ENCODE measurements at regions not wholly inside any gene's neighbourhood (a gene's known extent, or its start where the extent isn't known, plus 50 kb on each side); places are given as distances from the start of the nearest gene placed in this dataset.

GRCh38 chr2:123840016-123840415 is 185.1 kb upstream of the CNTNAP5 start:
- Histone ChIP-seq H3K36me3 (ENCODE audit: insufficient read depth, low read length) (no peaks in the 10 kb centered on the region), H4K20me1 (ENCODE audit: insufficient read depth, low read length) (no peaks in the 10 kb centered on the region), H3K27ac (ENCODE audit: low read depth, low read length) (no peak overlapping the region), H3K27me3 (ENCODE audit: insufficient read depth, low read length) (no peaks in the 10 kb centered on the region), H3K4me2 (ENCODE audit: low read length) (no peak overlapping the region), H3K4me1 (ENCODE audit: insufficient read depth, low read length) (no peaks in the 10 kb centered on the region), H3K4me3 (ENCODE audit: insufficient read depth, low read depth, low read length) (no peak overlapping the region), H3K9me3 (ENCODE audit: insufficient read depth, low read depth, low read length) (peaks cover 12% of the 10 kb centered on the region), H3K9ac (ENCODE audit: low read length) (no peak overlapping the region), H2AFZ (ENCODE audit: low read depth, low read length) (no peak overlapping the region), H3K79me2 (ENCODE audit: insufficient read depth, low read length) (no peaks in the 10 kb centered on the region)
- DNase-seq (ENCODE audit: low read depth) (no peak), FAIRE-seq (no peak)
- H3K4me1 Mint-ChIP-seq (ENCODE audit: low read depth, unreplicated experiment): no peaks in the 10 kb centered on the region
- no peak overlapping the region for H3K27ac Mint-ChIP-seq (ENCODE audit: unreplicated experiment)
- no peak overlapping the region for H3K4me3 Mint-ChIP-seq (ENCODE audit: unreplicated experiment)
- TF ChIP-seq EZH2 (IDR thresholded peaks at IDR 0.05; ENCODE audit: insufficient read depth, low read length): no peak
- no peaks in the 10 kb centered on the region for H3K27me3 Mint-ChIP-seq (ENCODE audit: low read depth, unreplicated experiment)
- H3K36me3 Mint-ChIP-seq (ENCODE audit: low read depth, unreplicated experiment): no peaks in the 10 kb centered on the region
- peaks cover 7% of the 10 kb centered on the region for H3K9me3 Mint-ChIP-seq (ENCODE audit: unreplicated experiment)

GRCh38 chr2:123840574-123840973 is 184.5 kb upstream of the CNTNAP5 start:
- Histone ChIP-seq H2AFZ (ENCODE audit: low read depth, low read length) (no peak overlapping the region), H3K27me3 (ENCODE audit: insufficient read depth, low read length) (no peaks in the 10 kb centered on the region), H3K27ac (ENCODE audit: low read depth, low read length) (no peak overlapping the region), H3K4me3 (ENCODE audit: insufficient read depth, low read depth, low read length) (no peak overlapping the region), H3K4me1 (ENCODE audit: insufficient read depth, low read length) (no peaks in the 10 kb centered on the region), H4K20me1 (ENCODE audit: insufficient read depth, low read length) (no peaks in the 10 kb centered on the region), H3K4me2 (ENCODE audit: low read length) (no peak overlapping the region), H3K9ac (ENCODE audit: low read length) (no peak overlapping the region), H3K79me2 (ENCODE audit: insufficient read depth, low read length) (no peaks in the 10 kb centered on the region), H3K9me3 (ENCODE audit: insufficient read depth, low read depth, low read length) (peaks cover 12% of the 10 kb centered on the region), H3K36me3 (ENCODE audit: insufficient read depth, low read length) (no peaks in the 10 kb centered on the region)
- H3K36me3 Mint-ChIP-seq (ENCODE audit: low read depth, unreplicated experiment): no peaks in the 10 kb centered on the region
- peaks cover 7% of the 10 kb centered on the region for H3K9me3 Mint-ChIP-seq (ENCODE audit: unreplicated experiment)
- H3K27me3 Mint-ChIP-seq (ENCODE audit: low read depth, unreplicated experiment): no peaks in the 10 kb centered on the region
- H3K4me1 Mint-ChIP-seq (ENCODE audit: low read depth, unreplicated experiment): no peaks in the 10 kb centered on the region
- TF ChIP-seq EZH2 (IDR thresholded peaks at IDR 0.05; ENCODE audit: insufficient read depth, low read length): no peak
- TF ChIP-seq CTCF (IDR thresholded peaks at IDR 0.05; ENCODE audit: insufficient read depth, low read depth, low read length): no peak
- no peak overlapping the region for H3K4me3 Mint-ChIP-seq (ENCODE audit: unreplicated experiment)
- no peak for DNase-seq (ENCODE audit: low read depth)
- FAIRE-seq: no peak
- H3K27ac Mint-ChIP-seq (ENCODE audit: unreplicated experiment): no peak overlapping the region

- Mint-ChIP-seq H3K27me3 (ENCODE audit: low read depth, unreplicated experiment) (no peaks in the 10 kb centered on the region), H3K27ac (ENCODE audit: unreplicated experiment) (no peak overlapping the region), H3K36me3 (ENCODE audit: low read depth, unreplicated experiment) (no peaks in the 10 kb centered on the region), H3K9me3 (ENCODE audit: unreplicated experiment) (no peaks in the 10 kb centered on the region), H3K4me3 (ENCODE audit: unreplicated experiment) (no peak overlapping the region), H3K4me1 (ENCODE audit: low read depth, unreplicated experiment) (no peaks in the 10 kb centered on the region)
- H4K20me1 ChIP-seq (ENCODE audit: insufficient read depth, low read length): no peaks in the 10 kb centered on the region
- H3K27me3 ChIP-seq (ENCODE audit: insufficient read depth, low read length): no peaks in the 10 kb centered on the region
- no peaks in the 10 kb centered on the region for H3K79me2 ChIP-seq (ENCODE audit: insufficient read depth, low read length)
- H3K9me3 ChIP-seq (ENCODE audit: insufficient read depth, low read depth, low read length): peaks cover 8% of the 10 kb centered on the region
- FAIRE-seq (no peak), DNase-seq (ENCODE audit: low read depth) (no peak)
- no peak overlapping the region for H2AFZ ChIP-seq (ENCODE audit: low read depth, low read length)
- TF ChIP-seq EZH2 (IDR thresholded peaks at IDR 0.05; ENCODE audit: insufficient read depth, low read length) (no peak), CTCF (IDR thresholded peaks at IDR 0.05; ENCODE audit: insufficient read depth, low read depth, low read length) (no peak)
- H3K27ac ChIP-seq (ENCODE audit: low read depth, low read length): no peak overlapping the region
- no peaks in the 10 kb centered on the region for H3K4me1 ChIP-seq (ENCODE audit: insufficient read depth, low read length)
- no peak overlapping the region for H3K9ac ChIP-seq (ENCODE audit: low read length)
- H3K4me2 ChIP-seq (ENCODE audit: low read length): no peak overlapping the region
- no peaks in the 10 kb centered on the region for H3K36me3 ChIP-seq (ENCODE audit: insufficient read depth, low read length)
- H3K4me3 ChIP-seq (ENCODE audit: insufficient read depth, low read depth, low read length): no peak overlapping the region
Measured at GRCh38 chr2:123851281-123851680, 173.8 kb upstream of the CNTNAP5 start.
